HG03378 (cell line): ENCODE measurements at regions not wholly inside any gene's neighbourhood (a gene's known extent, or its start where the extent isn't known, plus 50 kb on each side); places are given as distances from the start of the nearest gene placed in this dataset.

Experiments
- ATAC-seq: cut with Tn5 transposase; IDR thresholded peaks from one replicate; pipeline ENCODE4 v1.9.1; 2021; ENCODE audit warnings: mild to moderate bottlenecking, moderate library complexity; ENCODE audit not compliant: unreplicated experiment

GRCh38 chr13:70203661-70204229, 95.5 kb upstream of the KLHL1 start:
- ATAC-seq: no peak

DNA sequence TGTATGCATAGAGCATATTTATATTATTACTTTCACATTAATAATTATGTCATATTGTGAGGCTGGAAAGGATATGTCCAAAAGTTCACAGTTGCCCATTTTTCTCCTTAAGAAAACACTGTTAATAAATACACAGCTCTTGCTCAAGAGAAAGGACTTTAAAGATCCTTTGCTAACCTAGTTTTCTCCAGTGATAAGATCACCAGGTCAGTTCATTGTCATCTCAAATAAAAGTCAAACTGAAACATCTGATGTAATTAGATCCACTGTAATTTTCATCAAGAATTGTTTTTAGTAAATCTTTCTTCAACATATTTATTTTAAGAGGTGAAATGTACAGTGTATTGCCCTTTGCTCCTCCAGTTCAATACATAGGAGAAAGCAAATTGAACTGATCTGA, 82.8 kb upstream of the KLHL1 start:
- ATAC-seq: no peak

GRCh38 chr13:70189981-70190380, 81.7 kb upstream of the KLHL1 start:
- ATAC-seq: no peak

DNA sequence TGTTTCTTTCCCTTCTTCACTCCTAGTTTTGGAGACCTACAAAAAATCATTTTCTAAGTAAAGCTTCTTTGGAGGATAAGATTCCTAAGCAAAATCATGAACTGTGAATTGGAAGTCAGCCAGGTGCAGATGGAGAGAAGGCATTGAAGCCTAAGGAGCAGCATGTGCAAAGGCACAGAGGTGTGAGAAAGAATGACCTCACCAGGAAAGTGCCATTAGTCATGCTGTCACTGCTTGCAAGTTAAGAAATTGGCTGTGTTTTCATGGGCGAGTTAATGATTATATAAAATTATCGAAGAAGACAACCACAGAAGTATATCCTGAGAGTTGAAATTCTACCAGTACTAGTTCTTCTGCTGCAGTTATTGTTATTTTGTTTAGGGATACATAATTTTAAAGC, 80.3 kb upstream of the KLHL1 start:
- ATAC-seq: no peak

DNA sequence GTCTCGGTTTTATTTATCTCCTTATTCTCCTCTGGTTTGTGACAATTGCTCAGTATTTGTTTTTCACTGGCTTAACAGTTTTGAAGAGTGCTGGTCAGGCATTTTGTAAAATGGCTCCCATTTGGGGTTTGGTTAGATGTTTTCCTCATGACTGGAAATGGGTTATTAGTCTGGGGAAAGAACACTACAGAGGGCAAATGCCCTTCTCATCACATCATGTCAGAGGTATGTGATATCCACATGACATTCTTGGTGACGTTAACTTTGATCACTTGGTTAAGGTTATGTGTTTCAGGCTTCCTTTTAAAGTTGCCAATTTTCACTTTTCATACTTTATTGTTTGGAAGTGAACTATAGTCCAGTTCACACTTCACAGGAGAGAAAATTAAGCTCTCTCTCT, 74.8 kb upstream of the KLHL1 start:
- ATAC-seq: no peak
